Astrocyte of the cerebellum (primary cell): ENCODE measurements at regions not wholly inside any gene's neighbourhood (a gene's known extent, or its start where the extent isn't known, plus 50 kb on each side); places are given as distances from the start of the nearest gene placed in this dataset.

Experiments
- DNase-seq: peaks from one replicate; pipeline ENCODE4 v3.0.0-alpha.2; 2011; ENCODE audit warnings: low read depth
- H3K4me3 ChIP-seq: 2 replicates; pipeline ENCODE4 v1.5.1; 2011; ENCODE audit warnings: mild to moderate bottlenecking, low read depth, low read length, moderate library complexity
- in situ Hi-C: cut with HindIII; loops from 2 replicates; pipeline ENCODE4 v1.10.0; 2017; ENCODE audit warnings: low sequenced_read_pairs
- TF ChIP-seq, protein P1 (sequence below): IDR thresholded peaks from 2 replicates; pipeline ENCODE4 v1.5.1; 2012; ENCODE audit warnings: low read length, low read depth, moderate library complexity, mild to moderate bottlenecking; ENCODE audit errors: missing control alignments

DNA sequence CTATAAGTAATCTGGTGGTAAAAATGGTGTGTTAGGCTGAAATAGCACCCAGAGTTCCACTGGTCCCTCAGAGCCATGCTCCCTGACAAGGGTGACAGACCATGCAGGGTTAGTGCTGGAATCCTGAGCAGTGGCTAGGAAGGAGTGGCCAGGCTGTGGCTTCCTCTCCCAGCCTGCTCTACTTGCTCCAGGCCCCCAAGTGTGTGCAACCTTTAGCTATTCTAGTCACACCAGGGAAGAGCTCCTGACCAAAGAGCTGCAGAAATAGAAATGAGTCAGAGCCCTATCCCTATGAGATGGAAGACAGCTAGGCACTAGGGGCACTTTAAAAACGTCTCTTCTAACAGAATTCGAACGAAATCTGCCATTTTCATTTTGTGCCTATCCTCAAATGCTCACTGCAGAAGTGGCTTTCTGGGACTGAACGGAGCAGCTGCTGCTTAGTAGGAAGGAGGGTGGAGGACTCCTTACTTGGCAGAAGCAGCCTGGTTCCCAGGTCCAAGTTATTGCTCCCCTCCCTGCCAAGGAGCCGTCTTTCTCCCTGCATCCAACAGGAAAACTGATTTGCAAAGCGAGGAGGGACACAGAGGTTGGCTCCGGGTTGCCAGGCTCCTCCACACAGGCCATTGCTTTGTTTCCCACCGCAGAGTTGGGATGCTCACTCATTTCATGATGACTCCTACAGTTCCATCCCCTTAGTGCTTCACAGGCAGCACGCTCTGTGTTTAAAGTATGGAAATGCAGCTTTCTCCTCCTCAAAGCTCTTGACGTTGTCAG lies 754.5 kb downstream of the C6orf118 start:
- no peak for DNase-seq
- H3K4me3 ChIP-seq, result no peak overlapping the region
- in situ Hi-C loops, result no loop called here
- TF ChIP-seq, protein P1, sequence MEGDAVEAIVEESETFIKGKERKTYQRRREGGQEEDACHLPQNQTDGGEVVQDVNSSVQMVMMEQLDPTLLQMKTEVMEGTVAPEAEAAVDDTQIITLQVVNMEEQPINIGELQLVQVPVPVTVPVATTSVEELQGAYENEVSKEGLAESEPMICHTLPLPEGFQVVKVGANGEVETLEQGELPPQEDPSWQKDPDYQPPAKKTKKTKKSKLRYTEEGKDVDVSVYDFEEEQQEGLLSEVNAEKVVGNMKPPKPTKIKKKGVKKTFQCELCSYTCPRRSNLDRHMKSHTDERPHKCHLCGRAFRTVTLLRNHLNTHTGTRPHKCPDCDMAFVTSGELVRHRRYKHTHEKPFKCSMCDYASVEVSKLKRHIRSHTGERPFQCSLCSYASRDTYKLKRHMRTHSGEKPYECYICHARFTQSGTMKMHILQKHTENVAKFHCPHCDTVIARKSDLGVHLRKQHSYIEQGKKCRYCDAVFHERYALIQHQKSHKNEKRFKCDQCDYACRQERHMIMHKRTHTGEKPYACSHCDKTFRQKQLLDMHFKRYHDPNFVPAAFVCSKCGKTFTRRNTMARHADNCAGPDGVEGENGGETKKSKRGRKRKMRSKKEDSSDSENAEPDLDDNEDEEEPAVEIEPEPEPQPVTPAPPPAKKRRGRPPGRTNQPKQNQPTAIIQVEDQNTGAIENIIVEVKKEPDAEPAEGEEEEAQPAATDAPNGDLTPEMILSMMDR, result no peak

DNA sequence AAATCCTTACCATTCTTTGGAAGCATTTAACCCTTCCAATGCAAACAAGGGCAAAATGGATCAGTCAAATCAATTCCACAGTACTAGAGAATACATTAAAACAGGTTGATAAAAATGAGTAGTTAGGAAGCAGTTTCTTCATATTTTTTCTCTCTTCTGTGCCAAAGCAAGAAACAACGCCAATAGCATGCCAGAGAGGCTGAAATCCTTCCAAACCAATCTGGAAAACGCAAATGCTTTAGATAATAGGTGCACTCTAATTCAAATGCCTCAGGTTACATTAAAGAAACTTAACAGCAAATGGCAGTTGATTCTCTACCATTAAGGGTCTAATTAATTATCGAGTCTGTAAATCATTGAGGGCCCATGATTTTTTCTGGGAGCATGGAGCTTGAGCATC lies 755.2 kb downstream of the C6orf118 start:
- in situ Hi-C loops, result no loop called here
- DNase-seq, result no peak
- TF ChIP-seq, protein P1, result no peak
- no peak overlapping the region for H3K4me3 ChIP-seq

DNA sequence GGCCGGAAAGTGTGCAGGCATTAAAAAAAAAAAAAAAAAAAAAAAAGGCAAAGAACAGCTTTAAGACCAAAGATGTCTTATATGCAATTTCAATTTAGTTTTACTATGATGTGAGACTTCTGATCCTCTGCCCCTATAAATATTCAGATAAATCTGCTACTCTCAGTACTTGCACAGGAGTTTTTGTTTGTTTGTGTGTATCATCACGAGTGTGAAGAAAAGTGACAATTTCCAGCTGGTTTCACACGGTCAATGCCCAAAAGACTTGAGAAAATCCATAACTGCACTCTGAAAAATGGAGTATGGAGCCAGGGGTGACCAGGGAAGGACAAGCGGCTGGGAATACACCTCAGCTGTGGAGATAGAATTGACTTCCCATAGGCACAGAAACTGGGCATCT lies 757.7 kb downstream of the C6orf118 start:
- TF ChIP-seq, protein P1, result no peak
- H3K4me3 ChIP-seq, result no peak overlapping the region
- DNase-seq, result no peak
- in situ Hi-C loops, result no loop called here

DNA sequence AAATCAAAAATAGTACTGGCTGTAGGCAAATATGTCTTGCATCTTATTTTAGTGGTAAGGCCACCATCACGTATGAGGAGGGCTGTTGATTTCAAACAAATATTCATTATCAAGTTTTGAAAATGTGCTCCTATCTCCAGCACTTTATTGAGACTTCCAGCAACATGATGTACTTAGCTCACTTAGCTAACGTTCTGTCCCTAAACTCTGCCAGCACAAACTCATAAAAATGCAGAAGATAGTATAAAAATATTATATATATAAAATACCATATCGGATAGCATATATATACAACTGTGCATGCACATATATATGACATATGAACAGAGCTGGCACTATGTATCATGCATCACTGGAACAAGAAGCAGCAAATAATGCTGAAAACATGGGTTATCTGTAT lies 762.3 kb downstream of the C6orf118 start:
- TF ChIP-seq, protein P1, result no peak
- H3K4me3 ChIP-seq, result no peak overlapping the region
- in situ Hi-C loops, result no loop called here
- DNase-seq, result no peak

DNA sequence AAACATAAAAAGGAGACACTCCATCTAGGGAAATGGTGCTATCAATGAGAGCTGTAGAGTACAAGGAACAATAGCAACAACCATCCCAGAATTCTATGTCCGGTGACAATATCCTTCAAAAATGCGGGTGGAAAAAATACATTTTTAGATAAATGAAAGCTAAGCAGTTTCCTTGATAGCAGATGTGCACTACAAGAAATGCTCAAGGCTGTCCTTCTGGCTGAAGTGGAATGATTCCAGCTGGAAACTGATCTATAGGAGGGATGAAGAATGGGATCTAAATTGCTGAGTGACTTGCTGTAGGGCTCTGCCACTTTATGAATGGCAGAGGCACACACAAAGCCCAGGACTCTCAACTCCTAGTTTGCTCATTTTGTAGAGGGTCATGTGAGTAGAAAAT lies 763.1 kb downstream of the C6orf118 start:
- in situ Hi-C loops, result no loop called here
- TF ChIP-seq, protein P1, result no peak
- no peak for DNase-seq
- H3K4me3 ChIP-seq, result no peak overlapping the region

DNA sequence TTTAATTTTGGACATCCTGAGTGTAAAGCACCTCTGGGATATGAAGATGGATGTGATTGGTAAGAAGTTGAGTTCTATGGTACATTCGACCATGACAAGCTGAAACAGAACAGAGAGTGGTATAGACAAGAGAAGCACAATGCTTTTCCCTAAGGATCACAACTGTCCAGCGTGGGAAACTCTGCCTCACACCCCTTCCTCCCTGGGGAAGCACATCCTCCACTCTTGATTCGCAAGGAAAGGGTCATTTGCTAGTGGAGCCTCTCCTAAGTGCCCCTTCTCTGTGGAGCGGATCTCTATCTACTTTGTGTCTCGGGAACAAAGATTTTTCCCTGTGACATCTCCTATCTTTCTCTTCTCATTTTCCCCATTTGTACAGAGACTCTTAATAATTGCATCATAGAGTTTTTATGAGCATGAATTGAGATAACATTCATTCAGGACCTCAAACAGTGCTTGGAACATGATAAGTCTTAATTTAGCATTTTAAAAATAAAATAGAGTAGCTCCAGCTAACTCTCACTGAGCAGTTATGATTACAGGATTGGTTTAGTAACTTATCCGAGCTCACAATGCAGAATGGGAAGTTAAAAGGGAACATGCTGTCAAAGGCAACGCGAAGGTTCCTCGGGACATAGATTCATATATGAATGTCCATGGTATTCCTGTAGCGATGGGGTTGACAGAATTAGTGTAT lies 775.2 kb downstream of the C6orf118 start:
- TF ChIP-seq, protein P1, result no peak
- no peak for DNase-seq
- in situ Hi-C loops, result no loop called here
- H3K4me3 ChIP-seq, result no peak overlapping the region
